ENCODE measurements at regions not wholly inside any gene's neighbourhood (a gene's known extent, or its start where the extent isn't known, plus 50 kb on each side); places are given as distances from the start of the nearest gene placed in this dataset.

DNA sequence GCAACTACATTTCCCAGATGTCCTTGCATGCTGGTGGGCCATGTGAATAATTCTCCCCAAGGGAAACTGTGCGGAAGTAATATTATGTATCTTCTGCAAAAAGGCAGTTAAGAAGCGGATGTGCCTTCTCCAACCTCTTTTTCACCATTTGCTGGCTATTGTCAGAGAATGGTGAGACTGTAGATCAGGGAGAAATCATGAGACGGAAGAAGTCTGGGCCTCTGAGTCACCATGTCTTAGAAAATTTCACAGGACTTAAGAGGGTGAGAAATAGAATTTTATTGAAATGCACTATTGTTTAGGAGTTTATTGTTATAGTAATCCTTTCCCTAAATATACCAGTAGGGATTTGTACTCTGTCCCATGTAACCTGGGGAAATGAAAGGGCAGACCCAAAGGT lies 298.7 kb upstream of the ZC3H12C start:
- H3K9me3 ChIP-seq, result no peaks in the 10 kb centered on the region
- no peaks in the 10 kb centered on the region for H3K27me3 ChIP-seq (replicated peaks; ENCODE audit: insufficient read depth)
- H3K4me1 ChIP-seq (replicated peaks), result no peaks in the 10 kb centered on the region
- WGBS, result 94% methylated on average over 3 of the region's 3 CpGs
- no peak overlapping the region for H3K27ac ChIP-seq
- no peak for DNase-seq (ENCODE audit: low spot score)
- intact Hi-C loops (cut with DNase I), result no loop called here
- no peak overlapping the region for H3K4me3 ChIP-seq
- no peaks in the 10 kb centered on the region for H3K36me3 ChIP-seq
- no peak for TF ChIP-seq POLR2AphosphoS5 (IDR thresholded peaks at IDR 0.05)
- TF ChIP-seq, protein P1, sequence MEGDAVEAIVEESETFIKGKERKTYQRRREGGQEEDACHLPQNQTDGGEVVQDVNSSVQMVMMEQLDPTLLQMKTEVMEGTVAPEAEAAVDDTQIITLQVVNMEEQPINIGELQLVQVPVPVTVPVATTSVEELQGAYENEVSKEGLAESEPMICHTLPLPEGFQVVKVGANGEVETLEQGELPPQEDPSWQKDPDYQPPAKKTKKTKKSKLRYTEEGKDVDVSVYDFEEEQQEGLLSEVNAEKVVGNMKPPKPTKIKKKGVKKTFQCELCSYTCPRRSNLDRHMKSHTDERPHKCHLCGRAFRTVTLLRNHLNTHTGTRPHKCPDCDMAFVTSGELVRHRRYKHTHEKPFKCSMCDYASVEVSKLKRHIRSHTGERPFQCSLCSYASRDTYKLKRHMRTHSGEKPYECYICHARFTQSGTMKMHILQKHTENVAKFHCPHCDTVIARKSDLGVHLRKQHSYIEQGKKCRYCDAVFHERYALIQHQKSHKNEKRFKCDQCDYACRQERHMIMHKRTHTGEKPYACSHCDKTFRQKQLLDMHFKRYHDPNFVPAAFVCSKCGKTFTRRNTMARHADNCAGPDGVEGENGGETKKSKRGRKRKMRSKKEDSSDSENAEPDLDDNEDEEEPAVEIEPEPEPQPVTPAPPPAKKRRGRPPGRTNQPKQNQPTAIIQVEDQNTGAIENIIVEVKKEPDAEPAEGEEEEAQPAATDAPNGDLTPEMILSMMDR (IDR thresholded peaks at IDR 0.05), result no peak
- no peak for TF ChIP-seq POLR2A (IDR thresholded peaks at IDR 0.05)

DNA sequence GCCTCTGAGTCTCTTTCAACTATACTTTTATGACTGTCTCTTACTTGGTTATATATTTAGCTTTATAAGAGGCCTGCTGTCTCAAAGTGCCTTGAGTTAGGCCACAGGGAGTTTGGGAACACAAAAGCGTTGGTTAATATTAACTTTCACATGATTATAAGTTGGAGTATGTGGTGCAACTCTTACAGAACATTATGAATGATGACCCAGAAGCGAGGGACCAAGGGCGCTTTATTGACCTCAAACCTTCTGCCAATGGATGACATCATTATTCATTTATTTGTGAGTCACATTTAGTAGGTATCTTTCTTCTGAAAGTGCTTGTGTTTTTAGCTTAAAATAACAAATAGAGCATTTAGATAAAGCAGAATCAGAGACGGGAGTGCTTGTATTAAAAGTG lies 298.0 kb upstream of the ZC3H12C start:
- no peak overlapping the region for H3K27ac ChIP-seq
- H3K27me3 ChIP-seq (replicated peaks; ENCODE audit: insufficient read depth), result no peaks in the 10 kb centered on the region
- H3K4me3 ChIP-seq, result no peak overlapping the region
- no peaks in the 10 kb centered on the region for H3K36me3 ChIP-seq
- TF ChIP-seq POLR2AphosphoS5 (IDR thresholded peaks at IDR 0.05) (no peak), POLR2A (IDR thresholded peaks at IDR 0.05) (no peak)
- TF ChIP-seq, protein P1 (IDR thresholded peaks at IDR 0.05), result no peak
- WGBS, result 32% methylated on average over 4 of the region's 4 CpGs
- H3K9me3 ChIP-seq, result no peaks in the 10 kb centered on the region
- intact Hi-C loops (cut with DNase I), result no loop called here
- DNase-seq (ENCODE audit: low spot score), result no peak
- H3K4me1 ChIP-seq (replicated peaks), result no peaks in the 10 kb centered on the region

DNA sequence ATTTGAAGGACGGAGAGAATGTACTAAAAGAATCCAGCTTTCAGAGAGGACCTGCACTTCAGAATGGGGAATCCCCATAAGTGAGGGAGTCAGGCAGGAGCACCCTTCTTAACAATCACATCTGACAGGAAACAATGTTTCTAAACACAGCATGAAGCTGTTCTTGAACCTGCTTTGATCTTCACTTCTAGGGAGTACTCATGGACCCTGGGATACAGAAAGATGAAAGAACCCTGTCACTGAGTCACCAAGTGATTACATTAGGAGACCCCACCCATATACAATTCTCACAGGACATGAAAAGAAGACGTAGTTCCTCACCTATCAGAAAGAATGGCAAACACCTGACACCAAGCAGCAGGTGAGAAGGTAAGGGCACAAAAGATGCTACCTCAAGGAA lies 296.9 kb upstream of the ZC3H12C start:
- no peak for DNase-seq (ENCODE audit: low spot score)
- Histone ChIP-seq H3K27me3 (replicated peaks; ENCODE audit: insufficient read depth) (no peaks in the 10 kb centered on the region), H3K4me3 (no peak overlapping the region), H3K4me1 (replicated peaks) (no peaks in the 10 kb centered on the region), H3K36me3 (no peaks in the 10 kb centered on the region), H3K27ac (no peak overlapping the region), H3K9me3 (no peaks in the 10 kb centered on the region)
- no peak for TF ChIP-seq POLR2AphosphoS5 (IDR thresholded peaks at IDR 0.05)
- no peak for TF ChIP-seq POLR2A (IDR thresholded peaks at IDR 0.05)
- TF ChIP-seq, protein P1 (IDR thresholded peaks at IDR 0.05), result no peak
- intact Hi-C loops (cut with DNase I), result no loop called here
- WGBS, result 42% methylated on average over 2 of the region's 2 CpGs

DNA sequence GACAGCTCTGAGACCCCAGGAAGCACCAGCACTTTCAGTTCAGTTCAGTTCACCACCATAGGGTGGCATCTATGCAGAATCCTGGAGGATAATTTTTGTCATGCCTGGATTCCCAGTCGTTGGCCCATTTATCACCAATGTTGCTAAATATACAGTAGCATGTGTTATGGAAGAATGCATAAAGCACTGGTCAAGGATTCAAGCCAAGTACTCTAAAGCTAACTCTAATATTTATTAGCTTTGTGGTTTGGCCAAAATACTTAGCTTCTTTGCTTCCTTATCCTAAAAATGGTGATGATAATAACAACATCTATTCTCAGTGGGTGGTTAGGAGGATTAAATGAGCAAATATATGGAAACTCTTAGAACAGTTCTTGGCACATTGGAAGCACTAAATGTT lies 294.7 kb upstream of the ZC3H12C start:
- no peaks in the 10 kb centered on the region for H3K9me3 ChIP-seq
- H3K4me1 ChIP-seq (replicated peaks), result no peaks in the 10 kb centered on the region
- no peak for DNase-seq (ENCODE audit: low spot score)
- H3K36me3 ChIP-seq, result no peaks in the 10 kb centered on the region
- TF ChIP-seq, protein P1 (IDR thresholded peaks at IDR 0.05), result no peak
- TF ChIP-seq POLR2AphosphoS5 (IDR thresholded peaks at IDR 0.05), result no peak
- TF ChIP-seq POLR2A (IDR thresholded peaks at IDR 0.05), result no peak
- no peak overlapping the region for H3K4me3 ChIP-seq
- no peaks in the 10 kb centered on the region for H3K27me3 ChIP-seq (replicated peaks; ENCODE audit: insufficient read depth)
- 57% methylated on average over 1 of the region's 1 CpG for WGBS
- intact Hi-C loops (cut with DNase I), result no loop called here
- H3K27ac ChIP-seq, result no peak overlapping the region

DNA sequence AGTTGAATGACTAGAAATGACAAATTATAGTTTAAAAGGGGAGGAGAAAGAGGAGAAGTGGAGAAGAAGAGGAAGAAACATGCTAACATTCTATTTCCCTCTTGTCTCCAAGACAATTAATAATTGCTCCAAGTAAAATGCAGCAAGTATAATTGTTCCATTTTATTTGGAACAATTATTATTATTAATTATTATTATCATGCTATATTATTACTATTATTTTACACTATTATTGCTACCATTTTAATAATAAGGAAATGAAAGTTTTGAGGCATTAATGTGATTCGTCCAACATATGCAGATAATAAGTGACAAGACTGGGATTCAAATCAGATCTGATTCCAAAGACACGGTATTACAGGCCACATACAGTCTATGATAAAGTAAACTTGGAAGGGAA lies 293.6 kb upstream of the ZC3H12C start:
- 67% methylated on average over 2 of the region's 2 CpGs for WGBS
- H3K4me3 ChIP-seq, result no peak overlapping the region
- no peak for TF ChIP-seq POLR2A (IDR thresholded peaks at IDR 0.05)
- TF ChIP-seq, protein P1 (IDR thresholded peaks at IDR 0.05), result no peak
- TF ChIP-seq POLR2AphosphoS5 (IDR thresholded peaks at IDR 0.05), result no peak
- intact Hi-C loops (cut with DNase I), result no loop called here
- no peaks in the 10 kb centered on the region for H3K27me3 ChIP-seq (replicated peaks; ENCODE audit: insufficient read depth)
- no peaks in the 10 kb centered on the region for H3K4me1 ChIP-seq (replicated peaks)
- no peaks in the 10 kb centered on the region for H3K9me3 ChIP-seq
- H3K36me3 ChIP-seq, result no peaks in the 10 kb centered on the region
- H3K27ac ChIP-seq, result no peak overlapping the region
- no peak for DNase-seq (ENCODE audit: low spot score)

All from prostate gland (tissue), 2 donors.